ENCODE measurements at regions not wholly inside any gene's neighbourhood (a gene's known extent, or its start where the extent isn't known, plus 50 kb on each side); places are given as distances from the start of the nearest gene placed in this dataset.

- DNase-seq (ENCODE audit: low read depth): no peak
- Histone ChIP-seq H3K4me3 (ENCODE audit: insufficient read depth, low read depth, low read length) (no peak overlapping the region), H3K4me1 (ENCODE audit: insufficient read depth, low read length) (no peaks in the 10 kb centered on the region), H3K36me3 (ENCODE audit: insufficient read depth, low read length) (no peaks in the 10 kb centered on the region), H3K9ac (ENCODE audit: low read length) (no peak overlapping the region), H3K9me3 (ENCODE audit: insufficient read depth, low read depth, low read length) (no peaks in the 10 kb centered on the region), H3K27me3 (ENCODE audit: insufficient read depth, low read length) (no peaks in the 10 kb centered on the region), H3K4me2 (ENCODE audit: low read length) (no peak overlapping the region), H4K20me1 (ENCODE audit: insufficient read depth, low read length) (no peaks in the 10 kb centered on the region), H2AFZ (ENCODE audit: low read depth, low read length) (no peak overlapping the region), H3K27ac (ENCODE audit: low read depth, low read length) (no peak overlapping the region), H3K79me2 (ENCODE audit: insufficient read depth, low read length) (no peaks in the 10 kb centered on the region)
- TF ChIP-seq CTCF (IDR thresholded peaks at IDR 0.05; ENCODE audit: insufficient read depth, low read depth, low read length) (no peak), EZH2 (IDR thresholded peaks at IDR 0.05; ENCODE audit: insufficient read depth, low read length) (no peak)
- H3K27me3 Mint-ChIP-seq (ENCODE audit: low read depth, unreplicated experiment): peaks cover 3% of the 10 kb centered on the region
- H3K4me3 Mint-ChIP-seq (ENCODE audit: unreplicated experiment): no peak overlapping the region
- peaks cover 3% of the 10 kb centered on the region for H3K4me1 Mint-ChIP-seq (ENCODE audit: low read depth, unreplicated experiment)
- no peak overlapping the region for H3K27ac Mint-ChIP-seq (ENCODE audit: unreplicated experiment)
- peaks cover 2% of the 10 kb centered on the region for H3K36me3 Mint-ChIP-seq (ENCODE audit: low read depth, unreplicated experiment)
- no peak for FAIRE-seq
- H3K9me3 Mint-ChIP-seq (ENCODE audit: unreplicated experiment): peaks cover 3% of the 10 kb centered on the region
These were observed 235.0 kb downstream of the EFCAB11 start for GRCh38 chr14:89719366-89720075.

GRCh38 chr14:89708982-89709625, 245.4 kb downstream of the EFCAB11 start:
- Histone ChIP-seq H3K9me3 (ENCODE audit: insufficient read depth, low read depth, low read length) (peaks cover 5% of the 10 kb centered on the region), H3K79me2 (ENCODE audit: insufficient read depth, low read length) (no peaks in the 10 kb centered on the region), H3K4me1 (ENCODE audit: insufficient read depth, low read length) (no peaks in the 10 kb centered on the region), H3K9ac (ENCODE audit: low read length) (no peak overlapping the region), H3K27me3 (ENCODE audit: insufficient read depth, low read length) (no peaks in the 10 kb centered on the region), H3K36me3 (ENCODE audit: insufficient read depth, low read length) (no peaks in the 10 kb centered on the region), H3K4me3 (ENCODE audit: insufficient read depth, low read depth, low read length) (no peak overlapping the region), H3K27ac (ENCODE audit: low read depth, low read length) (no peak overlapping the region), H3K4me2 (ENCODE audit: low read length) (no peak overlapping the region), H2AFZ (ENCODE audit: low read depth, low read length) (no peak overlapping the region), H4K20me1 (ENCODE audit: insufficient read depth, low read length) (no peaks in the 10 kb centered on the region)
- DNase-seq (ENCODE audit: low read depth) (no peak), FAIRE-seq (peak; percentile 26)
- no peaks in the 10 kb centered on the region for H3K4me1 Mint-ChIP-seq (ENCODE audit: low read depth, unreplicated experiment)
- H3K36me3 Mint-ChIP-seq (ENCODE audit: low read depth, unreplicated experiment): no peaks in the 10 kb centered on the region
- no peaks in the 10 kb centered on the region for H3K27me3 Mint-ChIP-seq (ENCODE audit: low read depth, unreplicated experiment)
- H3K4me3 Mint-ChIP-seq (ENCODE audit: unreplicated experiment): no peak overlapping the region
- no peak for TF ChIP-seq EZH2 (IDR thresholded peaks at IDR 0.05; ENCODE audit: insufficient read depth, low read length)
- TF ChIP-seq CTCF (IDR thresholded peaks at IDR 0.05; ENCODE audit: insufficient read depth, low read depth, low read length): no peak
- H3K27ac Mint-ChIP-seq (ENCODE audit: unreplicated experiment): no peak overlapping the region
- H3K9me3 Mint-ChIP-seq (ENCODE audit: unreplicated experiment): peaks cover 20% of the 10 kb centered on the region

- peaks cover 9% of the 10 kb centered on the region for H3K9me3 Mint-ChIP-seq (ENCODE audit: unreplicated experiment)
- Histone ChIP-seq H3K4me1 (ENCODE audit: insufficient read depth, low read length) (peaks cover 3% of the 10 kb centered on the region), H3K36me3 (ENCODE audit: insufficient read depth, low read length) (no peaks in the 10 kb centered on the region), H4K20me1 (ENCODE audit: insufficient read depth, low read length) (no peaks in the 10 kb centered on the region), H3K9ac (ENCODE audit: low read length) (no peak overlapping the region), H3K4me3 (ENCODE audit: insufficient read depth, low read depth, low read length) (no peak overlapping the region), H2AFZ (ENCODE audit: low read depth, low read length) (no peak overlapping the region), H3K9me3 (ENCODE audit: insufficient read depth, low read depth, low read length) (no peaks in the 10 kb centered on the region), H3K79me2 (ENCODE audit: insufficient read depth, low read length) (no peaks in the 10 kb centered on the region), H3K27ac (ENCODE audit: low read depth, low read length) (no peak overlapping the region), H3K4me2 (ENCODE audit: low read length) (no peak overlapping the region), H3K27me3 (ENCODE audit: insufficient read depth, low read length) (no peaks in the 10 kb centered on the region)
- peaks cover 3% of the 10 kb centered on the region for H3K4me1 Mint-ChIP-seq (ENCODE audit: low read depth, unreplicated experiment)
- H3K27me3 Mint-ChIP-seq (ENCODE audit: low read depth, unreplicated experiment): no peaks in the 10 kb centered on the region
- DNase-seq (ENCODE audit: low read depth): no peak
- no peak overlapping the region for H3K4me3 Mint-ChIP-seq (ENCODE audit: unreplicated experiment)
- TF ChIP-seq EZH2 (IDR thresholded peaks at IDR 0.05; ENCODE audit: insufficient read depth, low read length) (no peak), CTCF (IDR thresholded peaks at IDR 0.05; ENCODE audit: insufficient read depth, low read depth, low read length) (no peak)
- FAIRE-seq: no peak
- no peak overlapping the region for H3K27ac Mint-ChIP-seq (ENCODE audit: unreplicated experiment)
- no peaks in the 10 kb centered on the region for H3K36me3 Mint-ChIP-seq (ENCODE audit: low read depth, unreplicated experiment)
These were observed 247.4 kb downstream of the EFCAB11 start for GRCh38 chr14:89707086-89707485.
